ENCODE measurements at regions not wholly inside any gene's neighbourhood (a gene's known extent, or its start where the extent isn't known, plus 50 kb on each side); places are given as distances from the start of the nearest gene placed in this dataset.
A peak's percentile ranks its signal among the peaks of the same experiment; 100 is the strongest.

DNA sequence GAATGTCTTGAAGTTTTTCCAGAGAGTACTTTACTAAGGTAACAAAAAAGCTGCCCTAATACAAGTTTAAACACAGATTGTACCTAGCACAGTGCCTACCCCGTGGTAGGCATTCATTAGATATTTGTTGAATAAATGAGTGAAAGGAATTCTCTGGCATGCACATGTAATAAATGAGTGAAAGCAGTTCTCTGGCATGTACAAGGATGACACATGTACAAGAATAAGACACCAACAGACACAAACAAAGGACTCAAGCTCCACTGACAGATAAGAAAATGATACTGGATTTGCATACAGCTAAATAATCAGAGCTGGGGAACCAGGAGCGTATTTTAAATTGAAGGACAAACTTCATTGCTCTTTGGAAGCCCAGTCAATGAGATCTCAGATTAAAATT, 535.8 kb downstream of the EFNA5 start:
- Histone ChIP-seq H3K9ac (ENCODE audit: low read depth, low read length) (peak overlapping the region; percentile 34), H3K4me3 (ENCODE audit: low read length) (no peak overlapping the region), H3K4me1 (ENCODE audit: control insufficient read depth, insufficient read depth, low read length) (peaks cover 13% of the 10 kb centered on the region), H3K4me2 (ENCODE audit: low read length) (peak overlapping the region; percentile 51), H3K27me3 (ENCODE audit: control insufficient read depth, insufficient read depth, low read length) (no peaks in the 10 kb centered on the region), H3K36me3 (ENCODE audit: insufficient read depth, low read length) (no peaks in the 10 kb centered on the region), H3K9me3 (replicated peaks; ENCODE audit: low read length) (peaks cover 5% of the 10 kb centered on the region)

DNA sequence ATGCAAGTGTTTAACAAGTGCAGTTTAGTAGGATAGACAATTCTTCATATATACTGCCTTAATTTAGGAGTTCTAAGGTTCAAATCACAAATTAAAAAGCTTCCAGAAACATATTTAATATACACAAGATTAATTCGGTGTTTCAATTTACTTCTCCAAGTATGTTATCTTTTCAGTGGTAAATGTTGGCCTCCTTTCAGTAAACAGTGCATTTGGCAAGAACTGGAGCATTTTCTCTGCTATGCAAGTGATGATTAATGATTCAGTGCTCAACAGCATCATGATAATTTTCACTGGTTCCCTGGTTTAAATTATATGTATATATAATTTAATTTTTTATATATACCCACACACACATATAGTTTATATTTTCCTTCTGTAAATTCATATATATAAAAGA, 541.7 kb downstream of the EFNA5 start:
- Histone ChIP-seq H3K36me3 (ENCODE audit: insufficient read depth, low read length) (no peaks in the 10 kb centered on the region), H3K4me3 (ENCODE audit: low read length) (no peak overlapping the region), H3K9ac (ENCODE audit: low read depth, low read length) (no peak overlapping the region), H3K27me3 (ENCODE audit: control insufficient read depth, insufficient read depth, low read length) (no peaks in the 10 kb centered on the region), H3K4me1 (ENCODE audit: control insufficient read depth, insufficient read depth, low read length) (peaks cover 10% of the 10 kb centered on the region), H3K9me3 (replicated peaks; ENCODE audit: low read length) (peaks cover 5% of the 10 kb centered on the region), H3K4me2 (ENCODE audit: low read length) (no peak overlapping the region)

DNA sequence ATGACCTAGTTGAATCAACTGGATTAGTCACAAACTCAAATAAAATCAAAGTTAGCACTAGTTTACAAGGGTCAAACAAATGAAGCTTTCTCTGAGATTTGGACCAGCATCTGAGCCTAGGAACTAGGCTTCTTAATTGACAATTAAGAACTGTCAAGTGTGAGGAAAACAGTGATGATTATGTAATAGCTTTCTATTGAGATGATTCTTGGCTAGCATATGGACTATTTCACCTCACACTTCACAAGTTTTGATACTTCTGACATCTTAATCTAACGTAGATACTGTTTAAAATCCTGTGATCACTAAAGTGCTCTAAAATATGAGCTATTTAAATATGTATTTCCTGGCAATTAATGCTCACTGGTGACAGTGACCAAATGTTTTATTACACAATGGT, 542.9 kb downstream of the EFNA5 start:
- H3K27me3 ChIP-seq (ENCODE audit: control insufficient read depth, insufficient read depth, low read length): no peaks in the 10 kb centered on the region
- no peak overlapping the region for H3K9ac ChIP-seq (ENCODE audit: low read depth, low read length)
- no peak overlapping the region for H3K4me2 ChIP-seq (ENCODE audit: low read length)
- peaks cover 2% of the 10 kb centered on the region for H3K9me3 ChIP-seq (replicated peaks; ENCODE audit: low read length)
- H3K36me3 ChIP-seq (ENCODE audit: insufficient read depth, low read length): no peaks in the 10 kb centered on the region
- peaks cover 10% of the 10 kb centered on the region for H3K4me1 ChIP-seq (ENCODE audit: control insufficient read depth, insufficient read depth, low read length)
- H3K4me3 ChIP-seq (ENCODE audit: low read length): no peak overlapping the region

DNA sequence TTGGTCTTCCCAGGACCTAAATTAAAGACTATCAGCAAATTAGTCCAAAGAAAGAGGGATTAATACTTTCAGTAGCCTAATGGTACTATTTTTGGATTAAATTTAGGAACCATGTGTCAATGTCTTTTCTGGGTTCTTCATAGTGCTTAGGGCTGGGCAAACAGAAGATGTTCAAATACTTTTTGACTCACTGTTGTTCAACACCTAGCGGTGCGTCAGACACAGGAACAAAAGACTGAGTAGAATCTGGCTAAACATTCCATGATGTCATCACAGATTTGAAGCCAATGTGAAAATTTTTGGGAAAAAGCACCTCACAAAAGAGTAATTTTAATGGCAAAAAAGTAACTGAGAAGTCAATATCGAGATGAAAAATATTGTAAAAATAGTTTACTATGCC, 544.4 kb downstream of the EFNA5 start:
- no peak overlapping the region for H3K4me3 ChIP-seq (ENCODE audit: low read length)
- no peaks in the 10 kb centered on the region for H3K27me3 ChIP-seq (ENCODE audit: control insufficient read depth, insufficient read depth, low read length)
- peaks cover 10% of the 10 kb centered on the region for H3K4me1 ChIP-seq (ENCODE audit: control insufficient read depth, insufficient read depth, low read length)
- no peaks in the 10 kb centered on the region for H3K36me3 ChIP-seq (ENCODE audit: insufficient read depth, low read length)
- H3K9me3 ChIP-seq (replicated peaks; ENCODE audit: low read length): no peaks in the 10 kb centered on the region
- H3K9ac ChIP-seq (ENCODE audit: low read depth, low read length): no peak overlapping the region
- no peak overlapping the region for H3K4me2 ChIP-seq (ENCODE audit: low read length)

DNA sequence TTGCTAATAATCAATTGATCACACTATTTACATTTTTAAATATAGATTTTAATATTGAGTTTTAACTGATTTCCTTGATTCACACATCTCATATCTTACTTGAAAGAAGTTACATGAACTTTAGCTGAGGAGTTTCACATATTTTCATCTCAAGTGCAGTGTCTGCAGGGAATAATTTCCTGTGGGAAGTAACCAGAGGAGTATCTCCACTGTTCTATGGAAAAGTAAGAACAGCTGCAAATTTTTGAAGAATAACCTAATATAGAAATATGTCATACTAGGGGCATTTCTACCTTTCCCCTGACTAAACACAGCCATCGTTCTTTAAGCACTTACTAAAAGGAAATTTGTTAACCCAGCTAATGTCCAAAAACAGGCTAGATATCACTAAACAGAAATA, 546.4 kb downstream of the EFNA5 start:
- H3K27me3 ChIP-seq (ENCODE audit: control insufficient read depth, insufficient read depth, low read length): no peaks in the 10 kb centered on the region

DNA sequence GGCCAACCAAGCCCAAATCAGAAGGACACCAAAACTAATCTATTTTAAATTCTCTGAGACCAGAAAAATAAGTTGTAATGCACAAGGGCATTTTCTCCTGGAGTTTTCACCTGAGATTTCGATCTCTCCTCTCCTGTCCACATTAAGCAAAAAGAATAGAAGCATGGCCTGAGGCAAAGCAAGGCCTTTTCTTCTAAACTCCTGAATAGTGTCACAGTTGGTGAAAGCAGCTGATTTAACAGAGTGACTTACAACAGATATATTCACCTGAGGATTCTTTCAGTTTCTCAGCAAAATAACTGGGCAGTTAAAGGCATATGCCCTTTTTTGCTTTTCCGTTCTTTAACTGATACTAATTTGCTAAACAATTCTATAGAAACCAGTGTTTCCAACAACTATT, 547.7 kb downstream of the EFNA5 start:
- H3K36me3 ChIP-seq (ENCODE audit: insufficient read depth, low read length): no peaks in the 10 kb centered on the region
- H3K4me1 ChIP-seq (ENCODE audit: control insufficient read depth, insufficient read depth, low read length): peaks cover 4% of the 10 kb centered on the region
- no peaks in the 10 kb centered on the region for H3K27me3 ChIP-seq (ENCODE audit: control insufficient read depth, insufficient read depth, low read length)
- H3K4me2 ChIP-seq (ENCODE audit: low read length): no peak overlapping the region
- H3K4me3 ChIP-seq (ENCODE audit: low read length): no peak overlapping the region
- no peak overlapping the region for H3K9ac ChIP-seq (ENCODE audit: low read depth, low read length)
- H3K9me3 ChIP-seq (replicated peaks; ENCODE audit: low read length): no peaks in the 10 kb centered on the region

More for the DNA sequence above, 546.4 kb downstream of the EFNA5 start:
- H3K9ac ChIP-seq (ENCODE audit: low read depth, low read length): no peak overlapping the region
- H3K4me2 ChIP-seq (ENCODE audit: low read length): no peak overlapping the region
- no peaks in the 10 kb centered on the region for H3K9me3 ChIP-seq (replicated peaks; ENCODE audit: low read length)
- peaks cover 10% of the 10 kb centered on the region for H3K4me1 ChIP-seq (ENCODE audit: control insufficient read depth, insufficient read depth, low read length)
- no peaks in the 10 kb centered on the region for H3K36me3 ChIP-seq (ENCODE audit: insufficient read depth, low read length)
- no peak overlapping the region for H3K4me3 ChIP-seq (ENCODE audit: low read length)

DNA sequence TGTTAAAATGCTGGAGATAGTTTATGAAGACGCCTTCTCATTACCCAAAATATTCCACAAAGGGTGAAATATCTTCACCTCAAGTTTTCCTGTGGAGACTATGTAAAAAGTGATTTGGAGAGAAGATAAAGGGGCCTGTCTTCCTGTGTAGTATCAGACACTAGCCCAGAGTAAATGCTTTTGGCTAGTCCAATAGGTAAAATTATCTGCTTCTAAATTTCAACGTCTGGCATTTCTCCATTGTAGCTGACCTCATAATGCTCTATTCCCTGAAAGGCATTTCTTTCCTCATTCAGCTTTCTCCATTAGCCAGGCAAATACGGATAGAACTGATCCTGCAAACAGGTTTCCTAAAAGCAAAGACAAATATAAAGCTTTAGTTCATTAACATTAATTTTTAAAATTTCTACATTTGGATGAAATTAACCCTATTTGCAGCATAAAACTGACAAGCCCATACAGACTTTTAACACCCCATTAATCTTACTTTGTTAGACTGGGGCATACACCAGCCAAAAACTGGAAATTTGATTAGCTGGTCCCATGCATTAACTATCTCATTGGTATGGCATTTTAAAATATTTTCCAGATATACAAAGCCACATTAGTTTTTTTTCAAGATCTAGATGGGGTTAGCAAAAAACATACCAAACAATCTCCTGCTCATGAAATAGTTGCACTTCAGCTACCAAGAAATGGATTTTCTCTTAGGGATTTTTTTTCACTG, 548.8 kb downstream of the EFNA5 start:
- Histone ChIP-seq H3K9me3 (replicated peaks; ENCODE audit: low read length) (no peaks in the 10 kb centered on the region), H3K4me2 (ENCODE audit: low read length) (no peak overlapping the region), H3K9ac (ENCODE audit: low read depth, low read length) (no peak overlapping the region), H3K27me3 (ENCODE audit: control insufficient read depth, insufficient read depth, low read length) (no peaks in the 10 kb centered on the region), H3K36me3 (ENCODE audit: insufficient read depth, low read length) (no peaks in the 10 kb centered on the region), H3K4me1 (ENCODE audit: control insufficient read depth, insufficient read depth, low read length) (no peaks in the 10 kb centered on the region), H3K4me3 (ENCODE audit: low read length) (no peak overlapping the region)

DNA sequence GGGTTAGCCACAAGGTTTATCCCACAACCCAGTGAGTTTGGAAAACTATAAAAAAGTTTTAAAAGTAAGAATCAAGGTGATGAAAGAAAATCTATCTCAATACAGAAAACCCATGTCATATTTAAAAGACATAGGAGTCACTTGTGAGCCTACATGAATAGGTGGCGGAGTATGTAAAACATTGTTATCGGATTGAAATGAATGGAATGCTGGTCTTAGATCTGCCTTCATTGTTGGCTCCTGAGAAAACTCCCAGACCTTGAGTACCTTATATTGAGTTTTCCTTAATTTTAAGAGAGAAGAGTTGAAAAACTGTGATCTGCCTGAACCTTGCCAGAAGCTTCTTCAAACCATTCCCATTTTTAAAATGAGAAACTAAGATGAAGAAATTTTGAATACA, 551.1 kb downstream of the EFNA5 start:
- H3K4me1 ChIP-seq (ENCODE audit: control insufficient read depth, insufficient read depth, low read length): no peaks in the 10 kb centered on the region
- H3K4me3 ChIP-seq (ENCODE audit: low read length): no peak overlapping the region
- no peaks in the 10 kb centered on the region for H3K9me3 ChIP-seq (replicated peaks; ENCODE audit: low read length)
- H3K9ac ChIP-seq (ENCODE audit: low read depth, low read length): no peak overlapping the region
- H3K36me3 ChIP-seq (ENCODE audit: insufficient read depth, low read length): no peaks in the 10 kb centered on the region
- no peaks in the 10 kb centered on the region for H3K27me3 ChIP-seq (ENCODE audit: control insufficient read depth, insufficient read depth, low read length)
- no peak overlapping the region for H3K4me2 ChIP-seq (ENCODE audit: low read length)

DNA sequence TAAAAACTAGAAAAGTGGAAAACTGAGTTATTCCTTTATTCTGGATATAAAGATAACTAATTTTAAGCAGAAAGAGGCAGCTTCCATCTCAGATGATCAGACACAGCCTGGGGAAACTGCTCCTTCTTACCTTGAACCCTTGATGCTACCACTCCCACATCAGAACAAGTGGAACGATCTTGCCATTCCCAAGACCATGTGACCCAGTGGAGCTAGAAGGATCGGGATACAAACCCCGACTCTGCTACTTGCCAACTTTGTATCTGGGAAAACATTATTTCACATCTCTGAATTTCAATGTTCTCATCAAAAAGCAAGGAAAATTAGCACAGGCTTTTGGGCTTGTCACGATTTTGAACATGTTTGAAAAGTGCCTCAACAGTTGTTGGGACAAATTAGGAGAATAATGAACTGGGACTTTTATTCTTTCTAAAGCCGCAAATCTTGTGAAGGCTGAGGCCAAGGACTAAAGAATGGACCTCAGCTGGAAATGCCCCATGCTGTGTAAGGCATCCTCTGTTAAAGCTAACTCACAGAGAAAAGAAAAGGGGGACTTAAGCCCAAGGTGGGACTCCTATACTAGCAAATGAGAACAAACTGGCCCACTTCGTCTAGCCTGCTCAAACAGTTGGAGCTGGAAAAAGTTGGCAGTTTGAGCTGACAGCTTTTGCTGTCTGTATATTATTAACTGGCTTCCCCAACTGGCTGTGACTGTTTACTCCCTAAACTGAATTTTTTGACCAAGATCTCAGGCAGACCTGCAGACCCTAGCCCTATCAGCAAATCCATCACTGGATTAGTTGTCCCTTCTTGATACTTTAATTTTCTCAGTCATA, 552.3 kb downstream of the EFNA5 start:
- H3K4me3 ChIP-seq (ENCODE audit: low read length): no peak overlapping the region

DNA sequence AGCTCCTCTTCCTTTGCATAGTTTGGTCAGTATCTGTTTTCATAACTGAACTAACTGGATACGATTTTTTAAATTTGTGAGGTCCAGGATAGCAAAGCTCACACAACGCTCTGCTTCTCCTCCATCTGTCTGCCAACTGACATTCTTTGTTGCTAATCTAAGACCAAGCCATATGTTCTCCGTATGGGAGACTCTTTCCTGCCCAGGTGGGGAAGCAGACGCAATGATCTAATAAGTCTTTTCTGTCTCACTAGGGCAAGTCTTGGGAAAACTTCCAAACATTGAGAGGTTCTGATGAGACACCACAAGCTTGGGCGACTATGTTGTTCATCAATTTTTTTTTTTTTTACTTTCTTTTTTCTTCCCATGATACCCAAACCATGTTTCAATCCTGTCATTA, 558.5 kb downstream of the EFNA5 start:
- Histone ChIP-seq H3K36me3 (ENCODE audit: insufficient read depth, low read length) (no peaks in the 10 kb centered on the region), H3K9me3 (replicated peaks; ENCODE audit: low read length) (no peaks in the 10 kb centered on the region), H3K4me2 (ENCODE audit: low read length) (no peak overlapping the region), H3K4me1 (ENCODE audit: control insufficient read depth, insufficient read depth, low read length) (no peaks in the 10 kb centered on the region), H3K27me3 (ENCODE audit: control insufficient read depth, insufficient read depth, low read length) (no peaks in the 10 kb centered on the region), H3K9ac (ENCODE audit: low read depth, low read length) (no peak overlapping the region), H3K4me3 (ENCODE audit: low read length) (no peak overlapping the region)

More for the DNA sequence above, 552.3 kb downstream of the EFNA5 start:
- no peaks in the 10 kb centered on the region for H3K4me1 ChIP-seq (ENCODE audit: control insufficient read depth, insufficient read depth, low read length)
- no peak overlapping the region for H3K4me2 ChIP-seq (ENCODE audit: low read length)
- no peak overlapping the region for H3K9ac ChIP-seq (ENCODE audit: low read depth, low read length)
- no peaks in the 10 kb centered on the region for H3K9me3 ChIP-seq (replicated peaks; ENCODE audit: low read length)
- H3K36me3 ChIP-seq (ENCODE audit: insufficient read depth, low read length): no peaks in the 10 kb centered on the region
- no peaks in the 10 kb centered on the region for H3K27me3 ChIP-seq (ENCODE audit: control insufficient read depth, insufficient read depth, low read length)

DNA sequence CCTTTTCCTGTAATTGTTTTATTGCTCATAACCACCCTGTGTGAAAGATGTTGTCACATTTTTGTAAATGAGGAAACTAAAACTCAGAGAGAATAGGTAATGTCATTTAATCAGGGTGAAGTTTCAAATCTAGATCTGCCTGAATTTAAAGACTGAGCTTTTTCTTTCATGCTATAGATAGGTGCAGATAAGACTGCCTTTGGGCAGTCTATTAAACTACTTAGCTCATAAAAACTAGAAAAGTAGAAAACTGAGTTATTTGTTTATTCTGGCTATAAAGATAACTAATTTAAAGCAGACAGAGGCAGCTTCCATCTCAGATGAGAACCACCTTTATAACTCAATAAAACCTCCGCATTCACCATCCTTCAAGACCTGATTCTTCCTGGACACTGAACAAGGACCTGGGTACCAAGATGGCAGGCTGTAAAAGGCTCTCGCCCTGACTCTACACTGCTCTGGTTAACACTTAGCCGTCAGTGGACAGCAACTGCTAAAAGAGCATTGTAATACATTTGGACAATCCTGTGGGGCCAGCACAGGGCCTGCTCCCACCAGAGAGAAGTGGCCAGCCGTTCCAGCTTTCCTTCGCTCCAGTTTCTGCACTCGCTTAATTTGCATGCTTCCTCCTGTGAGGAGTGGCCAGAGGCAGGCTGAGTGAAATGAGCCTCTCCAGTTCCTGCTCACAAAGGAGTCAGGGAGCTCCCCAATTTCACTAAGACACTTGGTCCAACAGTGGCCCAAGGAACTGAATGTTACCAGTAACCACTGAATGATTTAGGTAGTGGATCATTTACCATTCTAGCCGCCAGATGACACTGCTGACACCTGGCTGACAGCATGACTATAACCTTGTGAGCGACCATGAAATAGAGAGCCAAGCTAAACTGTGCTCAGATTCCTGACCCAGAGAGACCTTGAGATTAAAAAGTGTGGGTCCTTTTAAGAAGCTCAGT, 566.4 kb downstream of the EFNA5 start:
- Histone ChIP-seq H3K9me3 (replicated peaks; ENCODE audit: low read length) (no peaks in the 10 kb centered on the region), H3K9ac (ENCODE audit: low read depth, low read length) (no peak overlapping the region), H3K4me2 (ENCODE audit: low read length) (no peak overlapping the region), H3K36me3 (ENCODE audit: insufficient read depth, low read length) (no peaks in the 10 kb centered on the region), H3K4me3 (ENCODE audit: low read length) (no peak overlapping the region), H3K27me3 (ENCODE audit: control insufficient read depth, insufficient read depth, low read length) (no peaks in the 10 kb centered on the region), H3K4me1 (ENCODE audit: control insufficient read depth, insufficient read depth, low read length) (no peaks in the 10 kb centered on the region)

All from skeletal muscle satellite cell (primary cell).